ENCODE measurements at regions not wholly inside any gene's neighbourhood (a gene's known extent, or its start where the extent isn't known, plus 50 kb on each side); places are given as distances from the start of the nearest gene placed in this dataset.

GRCh38 chr4:174420316-174420715 lies 102.0 kb downstream of the HPGD start:
- peaks cover 0 to 21% (median 5%) of the 10 kb centered on the region in 12 donors for H3K4me1 ChIP-seq
- H3K27me3 ChIP-seq: no peaks in the 10 kb centered on the region
- H3K9me3 ChIP-seq: no peaks in the 10 kb centered on the region
- ATAC-seq: no peak
- no peak overlapping the region for H3K27ac ChIP-seq
- DNase-seq: no peak
- H3K4me3 ChIP-seq: no peak overlapping the region
- H3K36me3 ChIP-seq: no peaks in the 10 kb centered on the region
- intact Hi-C loops (cut with DNase I): no loop called here
- WGBS, 4 donors: 52 to 65% (median 59%) methylated on average over 5 of the region's 5 CpGs
- TF ChIP-seq POLR2A (IDR thresholded peaks at IDR 0.05): no peak
- TF ChIP-seq, protein P1, sequence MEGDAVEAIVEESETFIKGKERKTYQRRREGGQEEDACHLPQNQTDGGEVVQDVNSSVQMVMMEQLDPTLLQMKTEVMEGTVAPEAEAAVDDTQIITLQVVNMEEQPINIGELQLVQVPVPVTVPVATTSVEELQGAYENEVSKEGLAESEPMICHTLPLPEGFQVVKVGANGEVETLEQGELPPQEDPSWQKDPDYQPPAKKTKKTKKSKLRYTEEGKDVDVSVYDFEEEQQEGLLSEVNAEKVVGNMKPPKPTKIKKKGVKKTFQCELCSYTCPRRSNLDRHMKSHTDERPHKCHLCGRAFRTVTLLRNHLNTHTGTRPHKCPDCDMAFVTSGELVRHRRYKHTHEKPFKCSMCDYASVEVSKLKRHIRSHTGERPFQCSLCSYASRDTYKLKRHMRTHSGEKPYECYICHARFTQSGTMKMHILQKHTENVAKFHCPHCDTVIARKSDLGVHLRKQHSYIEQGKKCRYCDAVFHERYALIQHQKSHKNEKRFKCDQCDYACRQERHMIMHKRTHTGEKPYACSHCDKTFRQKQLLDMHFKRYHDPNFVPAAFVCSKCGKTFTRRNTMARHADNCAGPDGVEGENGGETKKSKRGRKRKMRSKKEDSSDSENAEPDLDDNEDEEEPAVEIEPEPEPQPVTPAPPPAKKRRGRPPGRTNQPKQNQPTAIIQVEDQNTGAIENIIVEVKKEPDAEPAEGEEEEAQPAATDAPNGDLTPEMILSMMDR (IDR thresholded peaks at IDR 0.05): no peak

GRCh38 chr4:174418640-174419212 lies 103.6 kb downstream of the HPGD start:
- H3K4me3 ChIP-seq: no peak overlapping the region
- intact Hi-C loops (cut with DNase I): no loop called here
- peaks cover 0 to 20% (median 4%) of the 10 kb centered on the region in 12 donors for H3K4me1 ChIP-seq
- DNase-seq (no peak), ATAC-seq (no peak)
- H3K27me3 ChIP-seq: no peaks in the 10 kb centered on the region
- WGBS, 4 donors: 69 to 77% (median 71%) methylated on average over 4 of the region's 4 CpGs
- no peaks in the 10 kb centered on the region for H3K36me3 ChIP-seq
- no peaks in the 10 kb centered on the region for H3K9me3 ChIP-seq
- H3K27ac ChIP-seq: no peak overlapping the region
- TF ChIP-seq, protein P1 (IDR thresholded peaks at IDR 0.05): no peak

DNA sequence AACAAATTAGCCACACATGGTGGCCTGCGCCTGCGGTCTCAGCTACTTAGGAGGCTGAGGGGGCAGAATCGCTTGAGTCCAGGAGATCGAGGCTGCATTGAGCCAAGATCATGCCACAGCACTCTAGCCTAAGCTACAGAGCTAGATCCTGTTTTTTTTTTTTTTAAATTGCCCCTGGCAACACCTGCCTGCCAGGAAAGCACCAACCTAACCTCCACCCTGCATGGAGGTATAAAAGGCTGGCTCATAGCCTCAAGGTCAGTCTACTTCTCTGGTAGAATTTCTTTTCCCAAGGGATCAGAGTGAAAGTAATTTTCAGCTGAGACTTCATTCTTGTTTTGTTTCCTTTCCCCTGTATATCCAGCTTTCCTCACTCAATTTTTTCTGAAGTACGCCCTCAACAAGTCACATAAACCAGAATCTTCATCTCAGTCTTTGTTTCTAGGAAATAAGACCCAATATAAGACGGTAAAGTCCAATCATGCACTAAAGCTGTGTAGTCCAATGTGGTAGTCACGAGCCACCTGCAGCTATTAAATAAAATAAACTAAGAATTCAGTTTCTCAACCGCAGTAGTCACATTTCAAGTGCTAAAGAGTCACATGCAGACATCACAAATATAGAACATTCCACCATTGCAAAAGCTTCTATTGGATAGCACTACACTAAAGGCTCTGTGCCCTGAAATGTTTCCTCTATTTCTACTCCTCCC lies 113.3 kb downstream of the HPGD start:
- no peaks in the 10 kb centered on the region for H3K27me3 ChIP-seq
- H3K4me3 ChIP-seq: no peak overlapping the region
- no peak overlapping the region for H3K27ac ChIP-seq
- ATAC-seq: no peak
- H3K9me3 ChIP-seq: peaks cover 0 to 6% (median 0%) of the 10 kb centered on the region in 12 donors
- no peak for DNase-seq
- no peaks in the 10 kb centered on the region for H3K36me3 ChIP-seq
- intact Hi-C loops (cut with DNase I): no loop called here
- H3K4me1 ChIP-seq: no peaks in the 10 kb centered on the region
- 92 to 94% (median 94%) methylated on average over 8 of the region's 8 CpGs for WGBS, 4 donors
- no peak for TF ChIP-seq POLR2A (IDR thresholded peaks at IDR 0.05)
- TF ChIP-seq, protein P1 (IDR thresholded peaks at IDR 0.05): no peak

GRCh38 chr4:174406383-174406782 lies 115.9 kb downstream of the HPGD start:
- DNase-seq (peak in 1 of 5 donors; percentile 36), ATAC-seq (peak in 1 of 4 donors; percentile 39)
- TF ChIP-seq, protein P1 (IDR thresholded peaks at IDR 0.05): no peak
- TF ChIP-seq POLR2A (IDR thresholded peaks at IDR 0.05): no peak
- Histone ChIP-seq H3K36me3 (no peaks in the 10 kb centered on the region), H3K27ac (no peak overlapping the region), H3K4me1 (no peaks in the 10 kb centered on the region), H3K4me3 (no peak overlapping the region), H3K27me3 (peaks cover 0 to 5% (median 0%) of the 10 kb centered on the region in 9 donors), H3K9me3 (no peaks in the 10 kb centered on the region)
- 49 to 70% (median 56%) methylated on average over 3 of the region's 3 CpGs for WGBS, 4 donors
- intact Hi-C loops (cut with DNase I): no loop called here

All from heart left ventricle (tissue), 16 donors.